GM12875 (cell line): ENCODE measurements at regions not wholly inside any gene's neighbourhood (a gene's known extent, or its start where the extent isn't known, plus 50 kb on each side); places are given as distances from the start of the nearest gene placed in this dataset.
"Not testable (repeated sequence)": the region's sequence is repeated elsewhere in the genome, so short reads cannot be mapped to it uniquely, and the experiment has no call there.

Experiments used
- H3K4me3 ChIP-seq: one replicate; pipeline ENCODE4 v1.5.1; 2011; ENCODE audit warnings: low read depth, low read length, control low read depth
- TF ChIP-seq, protein P1 (sequence below): IDR thresholded peaks from 2 replicates; pipeline ENCODE4 v1.5.1; 2011; ENCODE audit warnings: low read depth, mild to moderate bottlenecking, control low read depth, inconsistent platforms, low read length, moderate library complexity, borderline replicate concordance; ENCODE audit not compliant: insufficient read depth

DNA sequence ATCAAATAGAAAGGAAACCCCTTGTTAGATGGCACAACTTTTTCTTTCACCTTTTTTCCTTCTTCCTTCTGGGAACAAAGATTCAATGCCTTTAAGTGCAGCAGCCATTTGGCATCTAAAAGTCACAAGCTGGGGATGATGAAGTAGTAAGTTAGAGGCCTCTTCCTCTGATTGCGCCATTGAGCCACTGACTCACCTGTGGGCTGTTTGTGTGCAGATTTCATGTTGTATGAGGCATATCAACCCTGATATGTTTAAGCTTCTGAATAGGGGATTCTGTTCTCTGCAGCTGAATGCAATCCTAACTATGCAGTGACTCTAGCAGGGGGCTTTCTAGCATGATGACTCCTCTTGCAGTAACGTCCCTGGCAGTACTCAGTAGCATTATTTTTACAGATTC is 599.9 kb downstream of the CSNK1G3 start:
- TF ChIP-seq, protein P1, sequence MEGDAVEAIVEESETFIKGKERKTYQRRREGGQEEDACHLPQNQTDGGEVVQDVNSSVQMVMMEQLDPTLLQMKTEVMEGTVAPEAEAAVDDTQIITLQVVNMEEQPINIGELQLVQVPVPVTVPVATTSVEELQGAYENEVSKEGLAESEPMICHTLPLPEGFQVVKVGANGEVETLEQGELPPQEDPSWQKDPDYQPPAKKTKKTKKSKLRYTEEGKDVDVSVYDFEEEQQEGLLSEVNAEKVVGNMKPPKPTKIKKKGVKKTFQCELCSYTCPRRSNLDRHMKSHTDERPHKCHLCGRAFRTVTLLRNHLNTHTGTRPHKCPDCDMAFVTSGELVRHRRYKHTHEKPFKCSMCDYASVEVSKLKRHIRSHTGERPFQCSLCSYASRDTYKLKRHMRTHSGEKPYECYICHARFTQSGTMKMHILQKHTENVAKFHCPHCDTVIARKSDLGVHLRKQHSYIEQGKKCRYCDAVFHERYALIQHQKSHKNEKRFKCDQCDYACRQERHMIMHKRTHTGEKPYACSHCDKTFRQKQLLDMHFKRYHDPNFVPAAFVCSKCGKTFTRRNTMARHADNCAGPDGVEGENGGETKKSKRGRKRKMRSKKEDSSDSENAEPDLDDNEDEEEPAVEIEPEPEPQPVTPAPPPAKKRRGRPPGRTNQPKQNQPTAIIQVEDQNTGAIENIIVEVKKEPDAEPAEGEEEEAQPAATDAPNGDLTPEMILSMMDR = no peak
- no peak overlapping the region for H3K4me3 ChIP-seq

DNA sequence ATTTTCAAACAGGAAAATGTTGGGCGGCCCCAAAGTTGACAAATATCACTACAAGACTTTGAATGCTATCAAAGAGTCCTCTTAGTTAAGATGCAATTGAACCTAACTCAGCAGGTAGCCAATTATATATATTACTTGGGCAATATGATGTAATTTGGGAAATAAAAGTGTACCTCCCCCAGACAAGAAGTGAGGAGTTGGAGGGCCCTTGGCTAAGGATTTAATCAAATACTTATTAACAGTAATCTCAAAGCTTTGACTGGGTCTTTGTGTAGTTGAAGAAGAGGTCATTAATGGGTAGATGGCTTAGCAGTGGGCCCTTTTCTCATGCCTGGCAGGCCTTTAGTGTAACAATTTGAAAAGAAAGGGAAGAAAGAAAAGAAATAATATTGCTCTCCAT is 599.0 kb downstream of the CSNK1G3 start:
- no peak overlapping the region for H3K4me3 ChIP-seq
- TF ChIP-seq, protein P1 = no peak

DNA sequence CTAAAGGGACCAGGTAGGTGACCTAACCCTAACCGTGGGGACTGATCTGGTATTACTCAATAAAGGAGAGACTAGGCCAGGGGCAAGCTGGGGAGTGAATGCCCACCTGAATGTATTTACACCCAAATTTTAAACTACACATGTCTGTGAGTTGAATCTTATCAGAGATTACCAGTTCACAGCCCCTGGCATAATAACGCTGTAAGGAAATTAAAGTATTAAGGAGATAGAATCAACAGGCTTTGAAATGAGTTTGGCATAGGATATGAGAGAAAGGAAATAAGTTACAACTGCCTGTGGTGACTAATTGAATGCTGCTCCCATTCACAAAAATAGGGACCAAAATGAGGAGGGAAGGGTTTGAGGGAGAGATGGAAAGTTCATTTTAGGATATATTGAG is 593.3 kb downstream of the CSNK1G3 start:
- no peak overlapping the region for H3K4me3 ChIP-seq
- TF ChIP-seq, protein P1 = no peak

DNA sequence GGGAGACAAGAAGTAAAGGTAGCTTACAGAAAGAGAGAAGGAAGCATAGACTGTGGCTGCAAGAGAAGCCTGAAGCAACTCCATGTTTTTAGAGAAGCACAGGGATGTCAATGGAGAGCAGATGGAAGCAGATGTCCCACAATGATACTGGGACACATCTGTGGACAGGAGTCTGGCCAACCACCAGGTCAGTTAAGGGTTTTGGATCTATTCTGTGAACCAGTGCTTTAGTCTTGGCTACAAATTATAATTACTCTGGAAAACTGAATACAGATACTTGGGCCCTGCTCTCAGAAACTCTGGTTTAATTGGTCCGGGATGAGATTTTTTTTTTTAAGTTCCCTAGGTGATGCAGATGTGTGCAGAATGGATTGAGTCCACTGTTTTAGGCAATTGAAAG is 592.8 kb downstream of the CSNK1G3 start:
- H3K4me3 ChIP-seq = no peak overlapping the region
- TF ChIP-seq, protein P1 = no peak

DNA sequence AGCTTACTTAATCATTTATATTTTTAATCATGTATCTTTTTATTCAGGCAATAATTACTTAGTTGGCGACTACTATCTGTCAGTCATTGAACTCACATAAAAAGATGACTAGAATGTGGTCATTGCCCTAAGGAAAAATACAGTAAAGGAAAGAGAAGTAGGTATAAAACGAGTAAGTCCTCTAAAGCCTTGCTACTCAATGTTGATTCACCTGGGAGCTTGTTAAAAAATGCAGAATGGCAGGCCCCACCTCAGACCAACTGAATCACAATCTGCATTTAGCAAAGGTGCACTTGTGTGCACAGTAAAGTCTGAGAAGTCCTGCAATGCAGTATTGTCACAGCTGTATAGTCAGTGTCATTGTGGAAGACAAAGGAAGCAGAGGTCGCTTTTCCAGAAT is 592.4 kb downstream of the CSNK1G3 start:
- no peak overlapping the region for H3K4me3 ChIP-seq
- TF ChIP-seq, protein P1 = no peak

DNA sequence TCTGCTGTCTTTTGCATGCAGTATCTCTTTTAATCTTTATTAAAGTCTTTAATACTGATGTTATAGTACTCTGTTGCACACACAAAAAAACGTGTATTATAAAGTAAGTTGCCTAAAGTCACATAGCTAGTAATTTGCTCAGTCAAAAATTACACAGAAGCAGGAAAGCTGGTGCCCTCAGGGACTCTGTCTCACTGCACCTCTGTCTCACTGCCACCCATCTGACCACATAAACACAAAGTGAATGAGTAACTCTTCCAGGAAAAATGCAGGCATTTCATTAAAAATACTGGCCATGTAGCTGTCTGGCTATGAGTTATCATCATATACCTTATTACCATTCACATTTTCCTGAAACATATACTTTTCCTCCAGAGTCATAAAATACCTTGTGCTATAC is 591.7 kb downstream of the CSNK1G3 start:
- H3K4me3 ChIP-seq = no peak overlapping the region
- TF ChIP-seq, protein P1 = no peak

DNA sequence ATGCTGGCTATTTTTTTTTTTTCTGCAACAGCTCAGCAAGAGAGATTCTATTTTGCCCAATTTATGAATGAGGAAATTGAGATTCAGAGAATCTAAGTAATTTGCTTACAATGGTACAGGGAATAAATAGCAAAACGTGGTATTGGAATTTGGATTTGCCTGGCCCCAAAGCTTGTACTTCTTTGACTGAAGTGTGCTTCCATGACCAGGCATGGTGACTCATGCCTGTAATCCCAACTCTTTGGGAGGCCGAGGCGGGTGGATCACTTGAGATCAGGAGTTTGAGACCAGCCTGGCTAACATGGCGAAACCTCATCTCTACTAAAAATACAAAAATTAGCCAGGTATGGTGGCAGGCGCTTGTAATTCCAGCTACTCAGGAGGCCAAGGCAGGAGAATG is 591.1 kb downstream of the CSNK1G3 start:
- not testable (repeated sequence) for H3K4me3 ChIP-seq

DNA sequence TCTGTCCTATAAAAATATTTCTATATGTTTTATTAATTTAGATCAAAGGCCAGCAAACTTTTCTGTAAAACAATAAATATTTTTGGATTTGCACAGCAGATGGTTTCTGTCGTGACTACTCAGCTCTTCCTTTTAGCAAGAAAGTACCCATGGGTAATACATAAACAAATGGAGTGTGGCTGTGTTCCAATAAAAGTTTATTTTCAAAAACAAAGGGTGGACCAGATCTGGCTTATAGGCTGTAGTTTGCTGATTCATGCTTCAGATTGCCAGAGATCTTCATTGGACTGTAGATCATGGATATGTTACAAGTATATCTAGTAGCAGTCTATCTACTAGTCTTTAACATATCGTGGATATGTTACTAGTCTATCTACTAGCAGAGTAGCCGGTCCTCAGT is 590.5 kb downstream of the CSNK1G3 start:
- H3K4me3 ChIP-seq = no peak overlapping the region
- TF ChIP-seq, protein P1 = no peak
